ENCODE measurements at regions not wholly inside any gene's neighbourhood (a gene's known extent, or its start where the extent isn't known, plus 50 kb on each side); places are given as distances from the start of the nearest gene placed in this dataset.

GRCh38 chr2:173613386-173613785, 258.7 kb downstream of the CDCA7 start:
- TF ChIP-seq, protein P1, sequence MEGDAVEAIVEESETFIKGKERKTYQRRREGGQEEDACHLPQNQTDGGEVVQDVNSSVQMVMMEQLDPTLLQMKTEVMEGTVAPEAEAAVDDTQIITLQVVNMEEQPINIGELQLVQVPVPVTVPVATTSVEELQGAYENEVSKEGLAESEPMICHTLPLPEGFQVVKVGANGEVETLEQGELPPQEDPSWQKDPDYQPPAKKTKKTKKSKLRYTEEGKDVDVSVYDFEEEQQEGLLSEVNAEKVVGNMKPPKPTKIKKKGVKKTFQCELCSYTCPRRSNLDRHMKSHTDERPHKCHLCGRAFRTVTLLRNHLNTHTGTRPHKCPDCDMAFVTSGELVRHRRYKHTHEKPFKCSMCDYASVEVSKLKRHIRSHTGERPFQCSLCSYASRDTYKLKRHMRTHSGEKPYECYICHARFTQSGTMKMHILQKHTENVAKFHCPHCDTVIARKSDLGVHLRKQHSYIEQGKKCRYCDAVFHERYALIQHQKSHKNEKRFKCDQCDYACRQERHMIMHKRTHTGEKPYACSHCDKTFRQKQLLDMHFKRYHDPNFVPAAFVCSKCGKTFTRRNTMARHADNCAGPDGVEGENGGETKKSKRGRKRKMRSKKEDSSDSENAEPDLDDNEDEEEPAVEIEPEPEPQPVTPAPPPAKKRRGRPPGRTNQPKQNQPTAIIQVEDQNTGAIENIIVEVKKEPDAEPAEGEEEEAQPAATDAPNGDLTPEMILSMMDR (IDR thresholded peaks at IDR 0.05; ENCODE audit: insufficient read depth, low read length), result no peak
- H3K4me3 ChIP-seq (ENCODE audit: low read depth, low read length), result no peak overlapping the region
- DNase-seq (ENCODE audit: low read depth), result no peak

DNA sequence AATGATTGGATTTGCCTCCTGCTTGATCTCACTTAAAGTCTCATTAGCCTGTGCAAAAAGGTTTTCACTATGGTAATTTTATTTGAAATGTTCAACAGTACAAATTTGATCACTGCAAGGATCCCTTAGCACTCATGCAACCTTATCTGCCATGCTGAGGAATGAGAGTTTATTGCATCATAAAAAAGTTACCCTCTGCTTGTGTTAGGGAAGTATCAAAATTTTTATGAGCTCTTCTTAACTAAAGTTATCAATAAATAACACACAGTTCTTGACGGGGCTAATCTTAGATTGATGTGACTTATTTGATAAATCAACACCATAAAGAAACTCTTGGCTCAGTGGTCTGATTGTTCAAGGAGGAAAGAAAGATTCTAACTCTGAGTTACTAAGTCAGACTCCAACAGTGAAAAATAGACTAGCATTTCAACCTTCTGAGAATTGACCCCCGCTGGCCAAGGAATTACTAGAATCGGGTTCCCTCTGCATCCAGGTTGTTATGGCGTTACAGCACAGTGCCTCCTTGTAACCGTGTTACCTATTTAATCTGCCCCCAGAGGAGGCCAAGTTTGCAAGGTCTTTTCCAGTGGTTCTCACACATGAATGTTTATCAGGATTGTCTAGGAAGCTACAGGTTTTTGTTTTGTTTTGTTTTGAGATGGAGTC, 259.7 kb downstream of the CDCA7 start:
- no peak overlapping the region for H3K4me3 ChIP-seq (ENCODE audit: low read depth, low read length)
- DNase-seq (ENCODE audit: low read depth), result no peak
- TF ChIP-seq, protein P1 (IDR thresholded peaks at IDR 0.05; ENCODE audit: insufficient read depth, low read length), result no peak

DNA sequence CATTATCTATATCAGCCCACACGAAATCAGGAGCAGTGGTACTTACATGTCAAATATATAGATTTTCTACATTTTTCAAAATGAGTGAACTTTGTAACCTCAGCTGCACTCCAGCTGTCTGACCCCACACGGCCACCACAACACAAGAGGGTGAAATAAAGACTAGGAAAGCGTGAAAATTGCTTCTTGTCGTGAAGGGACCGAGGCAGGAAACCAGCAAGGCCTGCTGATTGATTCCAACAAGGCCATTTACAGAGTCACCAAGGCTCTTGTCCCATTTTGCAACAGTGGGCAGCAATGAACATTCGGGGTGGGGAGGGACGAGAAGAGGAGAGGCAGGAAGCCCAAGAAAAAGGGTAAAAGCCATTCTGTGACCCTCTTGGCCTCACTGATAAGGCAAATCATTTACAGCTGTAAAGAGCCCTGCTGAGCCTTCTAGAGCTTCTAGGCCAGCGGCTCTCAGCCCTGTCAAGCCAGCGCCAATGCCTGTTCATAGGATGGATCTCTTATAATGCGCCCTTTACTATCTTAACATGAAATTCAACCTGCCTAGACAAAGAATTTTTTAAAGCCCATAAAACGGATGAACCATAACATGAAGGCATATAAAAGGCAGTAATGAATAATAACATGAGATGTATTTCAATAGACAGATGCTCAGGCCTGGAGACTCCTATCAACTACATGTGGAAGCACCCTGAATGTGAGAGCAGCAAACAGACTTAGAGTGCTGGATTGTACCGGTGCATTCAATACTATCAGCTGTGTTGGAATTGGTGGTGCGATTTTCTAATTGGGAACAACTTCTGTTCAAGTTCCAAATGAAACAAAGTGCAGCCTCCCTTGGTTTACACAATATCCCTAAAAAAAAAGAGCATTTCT, 269.0 kb downstream of the CDCA7 start:
- no peak overlapping the region for H3K4me3 ChIP-seq (ENCODE audit: low read depth, low read length)
- DNase-seq (ENCODE audit: low read depth), result no peak
- TF ChIP-seq, protein P1 (IDR thresholded peaks at IDR 0.05; ENCODE audit: insufficient read depth, low read length), result no peak

DNA sequence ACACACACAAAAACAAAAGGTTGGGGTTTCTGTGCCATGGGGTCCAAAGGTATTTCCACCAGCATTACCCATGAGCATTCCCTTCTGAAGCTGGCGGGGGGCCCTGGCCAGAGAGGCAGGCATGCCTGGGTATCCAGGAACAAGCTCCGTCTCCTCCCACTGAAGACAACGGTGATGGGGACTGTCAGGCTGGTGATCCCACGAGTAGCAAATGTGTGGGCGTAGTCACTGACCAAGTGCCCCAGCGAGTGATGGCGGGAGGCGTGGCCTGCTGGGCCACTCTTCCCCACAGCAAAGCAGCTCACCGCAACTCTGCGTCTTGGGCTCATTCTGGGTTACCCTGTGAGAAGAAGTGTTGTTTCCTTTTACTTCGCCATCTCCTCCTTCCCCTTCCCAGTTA, 270.6 kb downstream of the CDCA7 start:
- H3K4me3 ChIP-seq (ENCODE audit: low read depth, low read length), result no peak overlapping the region
- TF ChIP-seq, protein P1 (IDR thresholded peaks at IDR 0.05; ENCODE audit: insufficient read depth, low read length), result no peak
- no peak for DNase-seq (ENCODE audit: low read depth)

DNA sequence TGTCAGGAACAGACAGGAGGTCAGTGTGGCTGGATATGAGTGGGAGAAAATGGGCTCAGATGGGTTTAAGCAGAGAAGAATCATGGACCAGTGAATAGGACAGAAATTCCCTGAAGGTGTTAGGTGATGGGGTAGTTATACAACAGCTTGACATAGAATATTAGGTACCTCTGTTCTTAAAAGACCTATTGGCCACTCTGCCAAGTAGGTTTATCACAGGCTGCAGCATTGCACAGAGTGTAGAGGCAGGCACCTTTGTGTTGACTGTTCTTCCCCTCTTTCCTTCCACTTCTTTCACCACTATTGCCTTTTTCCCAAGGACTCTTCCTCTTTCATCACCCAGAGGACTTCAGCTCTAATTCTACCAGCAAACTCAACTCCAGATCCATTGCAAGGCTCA, 274.4 kb downstream of the CDCA7 start:
- TF ChIP-seq, protein P1 (IDR thresholded peaks at IDR 0.05; ENCODE audit: insufficient read depth, low read length), result no peak
- no peak for DNase-seq (ENCODE audit: low read depth)
- no peak overlapping the region for H3K4me3 ChIP-seq (ENCODE audit: low read depth, low read length)

DNA sequence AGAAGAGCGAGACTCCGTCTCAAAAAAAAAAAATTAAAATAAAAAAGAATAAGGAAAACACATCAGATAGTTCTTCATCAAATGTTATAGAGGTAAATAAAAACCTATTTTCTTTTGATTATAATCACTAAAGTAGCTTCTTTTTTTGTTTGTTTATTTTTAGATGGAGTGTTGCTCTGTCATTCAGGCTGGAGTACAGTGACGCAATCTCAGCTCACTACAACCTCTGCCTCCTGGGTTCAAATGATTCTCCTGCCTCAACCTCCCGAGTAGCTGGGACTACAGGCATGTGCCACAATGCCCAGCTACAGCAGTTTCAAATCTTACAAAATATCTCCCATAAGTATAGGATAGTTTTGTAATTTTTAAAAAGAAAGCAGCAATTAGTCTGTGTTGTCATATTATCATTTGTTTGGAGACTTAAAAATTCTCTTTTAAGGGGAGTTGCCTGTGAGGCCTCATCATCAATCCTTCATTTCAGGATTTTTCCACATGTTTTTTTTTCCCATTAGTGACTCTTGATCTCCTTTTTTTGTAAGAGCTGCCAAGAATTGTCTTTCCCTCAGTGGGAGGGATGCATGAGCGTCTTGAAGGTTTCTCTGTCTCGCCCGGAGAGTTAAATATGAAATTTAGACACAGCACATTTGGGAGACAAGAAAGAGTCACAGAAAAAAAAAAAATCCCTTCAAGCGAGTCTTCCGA, 275.9 kb downstream of the CDCA7 start:
- TF ChIP-seq, protein P1 (IDR thresholded peaks at IDR 0.05; ENCODE audit: insufficient read depth, low read length), result no peak
- DNase-seq (ENCODE audit: low read depth), result peak; percentile 4
- H3K4me3 ChIP-seq (ENCODE audit: low read depth, low read length), result no peak overlapping the region
